ENCODE measurements at regions not wholly inside any gene's neighbourhood (a gene's known extent, or its start where the extent isn't known, plus 50 kb on each side); places are given as distances from the start of the nearest gene placed in this dataset.

- no peak overlapping the region for H3K4me3 ChIP-seq (ENCODE audit: low read depth in 2 of 2, low read length in 2 of 2)
- ChIA-PET CTCF (no interaction called here), POLR2A (no interaction called here)
- TF ChIP-seq TCF7L2 (IDR thresholded peaks at IDR 0.05; ENCODE audit: low read depth, low read length) (no peak), POLR2AphosphoS5 (IDR thresholded peaks at IDR 0.05; ENCODE audit: low read depth, low read length) (no peak), SIN3A (IDR thresholded peaks at IDR 0.05; ENCODE audit: borderline replicate concordance, insufficient read depth, low read depth, low read length) (no peak), CTCF (IDR thresholded peaks at IDR 0.05) (no peak)
- no peaks in the 10 kb centered on the region for H3K9me3 ChIP-seq (ENCODE audit: control insufficient read depth, insufficient read depth, low read depth, low read length)
- no peak overlapping the region for H3K27ac ChIP-seq (ENCODE audit: low read length)
- H3K27me3 ChIP-seq (ENCODE audit: control insufficient read depth, insufficient read depth, low read length), result no peaks in the 10 kb centered on the region
- ATAC-seq (no peak), DNase-seq (ENCODE audit: low read depth, low spot score) (no peak)
- in situ Hi-C loops (cut with HindIII; ENCODE audit: low pct_unique_long_range_greater_than_20kb, low sequenced_read_pairs), result no loop called here
- no peaks in the 10 kb centered on the region for H3K4me1 ChIP-seq (ENCODE audit: control insufficient read depth, insufficient read depth, low read length)
- H3K36me3 ChIP-seq (ENCODE audit: control insufficient read depth, insufficient read depth, low read length), result no peaks in the 10 kb centered on the region
- BruUV-seq (replicated peaks), result no TSS peak
- intact Hi-C loops (cut with micrococcal nuclease; ENCODE audit: unreplicated experiment), result no loop called here
Observed at GRCh38 chr17:12296209-12296625, 275.5 kb downstream of the MAP2K4 start.

- H3K36me3 ChIP-seq (ENCODE audit: control insufficient read depth, insufficient read depth, low read length), result no peaks in the 10 kb centered on the region
- POLR2A ChIA-PET, result no interaction called here
- no peaks in the 10 kb centered on the region for H3K9me3 ChIP-seq (ENCODE audit: control insufficient read depth, insufficient read depth, low read depth, low read length)
- in situ Hi-C loops (cut with HindIII; ENCODE audit: low pct_unique_long_range_greater_than_20kb, low sequenced_read_pairs), result no loop called here
- DNase-seq (ENCODE audit: low read depth, low spot score), result no peak
- intact Hi-C loops (cut with micrococcal nuclease; ENCODE audit: unreplicated experiment), result no loop called here
- CTCF ChIA-PET, result no interaction called here
- TF ChIP-seq SIN3A (IDR thresholded peaks at IDR 0.05; ENCODE audit: borderline replicate concordance, insufficient read depth, low read depth, low read length), result no peak
- no peak overlapping the region for H3K4me3 ChIP-seq (ENCODE audit: low read depth in 2 of 2, low read length in 2 of 2)
- H3K27me3 ChIP-seq (ENCODE audit: control insufficient read depth, insufficient read depth, low read length), result no peaks in the 10 kb centered on the region
- no TSS peak for BruUV-seq (replicated peaks)
- H3K4me1 ChIP-seq (ENCODE audit: control insufficient read depth, insufficient read depth, low read length), result no peaks in the 10 kb centered on the region
- no peak overlapping the region for H3K27ac ChIP-seq (ENCODE audit: low read length)
- no peak for ATAC-seq
Observed at GRCh38 chr17:12301551-12301950, 280.9 kb downstream of the MAP2K4 start.

GRCh38 chr17:12302711-12303110 is 282.0 kb downstream of the MAP2K4 start:
- in situ Hi-C loops (cut with HindIII; ENCODE audit: low pct_unique_long_range_greater_than_20kb, low sequenced_read_pairs), result no loop called here
- Histone ChIP-seq H3K9me3 (ENCODE audit: control insufficient read depth, insufficient read depth, low read depth, low read length) (no peaks in the 10 kb centered on the region), H3K36me3 (ENCODE audit: control insufficient read depth, insufficient read depth, low read length) (no peaks in the 10 kb centered on the region), H3K27me3 (ENCODE audit: control insufficient read depth, insufficient read depth, low read length) (no peaks in the 10 kb centered on the region), H3K4me3 (ENCODE audit: low read depth in 2 of 2, low read length in 2 of 2) (no peak overlapping the region), H3K27ac (ENCODE audit: low read length) (no peak overlapping the region), H3K4me1 (ENCODE audit: control insufficient read depth, insufficient read depth, low read length) (no peaks in the 10 kb centered on the region)
- no TSS peak for BruUV-seq (replicated peaks)
- ChIA-PET CTCF (no interaction called here), POLR2A (no interaction called here)
- no peak for ATAC-seq
- DNase-seq (ENCODE audit: low read depth, low spot score), result no peak
- intact Hi-C loops (cut with micrococcal nuclease; ENCODE audit: unreplicated experiment), result no loop called here
- TF ChIP-seq REST (IDR thresholded peaks at IDR 0.05; ENCODE audit: insufficient read depth in 1 of 2, low read depth in 2 of 2, low read length in 1 of 2) (no peak), SIN3A (IDR thresholded peaks at IDR 0.05; ENCODE audit: borderline replicate concordance, insufficient read depth, low read depth, low read length) (no peak), TCF7L2 (IDR thresholded peaks at IDR 0.05; ENCODE audit: low read depth, low read length) (no peak), POLR2AphosphoS5 (IDR thresholded peaks at IDR 0.05; ENCODE audit: low read depth, low read length) (no peak), CTCF (IDR thresholded peaks at IDR 0.05) (no peak)
